ENCODE measurements at regions not wholly inside any gene's neighbourhood (a gene's known extent, or its start where the extent isn't known, plus 50 kb on each side); places are given as distances from the start of the nearest gene placed in this dataset.

DNA sequence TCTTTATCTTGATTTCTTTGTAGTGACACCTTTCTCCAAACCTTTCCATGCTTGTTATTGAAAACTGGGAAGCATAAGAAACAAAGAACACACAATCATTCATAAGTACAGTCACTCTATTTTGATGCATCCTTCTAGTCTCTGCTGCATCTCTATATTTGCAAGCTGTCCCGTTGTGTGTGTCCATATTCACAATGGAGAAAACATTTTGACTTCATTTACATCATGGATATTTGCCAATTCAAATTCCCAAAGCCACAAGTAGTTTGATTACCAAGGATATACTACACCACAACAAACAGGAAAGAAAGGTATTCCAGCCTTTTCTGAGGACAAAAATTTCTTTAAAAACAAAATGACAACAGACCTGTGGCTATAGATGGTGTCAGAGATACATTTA, 673.8 kb downstream of the STIM2 start:
- TF ChIP-seq, protein P1, sequence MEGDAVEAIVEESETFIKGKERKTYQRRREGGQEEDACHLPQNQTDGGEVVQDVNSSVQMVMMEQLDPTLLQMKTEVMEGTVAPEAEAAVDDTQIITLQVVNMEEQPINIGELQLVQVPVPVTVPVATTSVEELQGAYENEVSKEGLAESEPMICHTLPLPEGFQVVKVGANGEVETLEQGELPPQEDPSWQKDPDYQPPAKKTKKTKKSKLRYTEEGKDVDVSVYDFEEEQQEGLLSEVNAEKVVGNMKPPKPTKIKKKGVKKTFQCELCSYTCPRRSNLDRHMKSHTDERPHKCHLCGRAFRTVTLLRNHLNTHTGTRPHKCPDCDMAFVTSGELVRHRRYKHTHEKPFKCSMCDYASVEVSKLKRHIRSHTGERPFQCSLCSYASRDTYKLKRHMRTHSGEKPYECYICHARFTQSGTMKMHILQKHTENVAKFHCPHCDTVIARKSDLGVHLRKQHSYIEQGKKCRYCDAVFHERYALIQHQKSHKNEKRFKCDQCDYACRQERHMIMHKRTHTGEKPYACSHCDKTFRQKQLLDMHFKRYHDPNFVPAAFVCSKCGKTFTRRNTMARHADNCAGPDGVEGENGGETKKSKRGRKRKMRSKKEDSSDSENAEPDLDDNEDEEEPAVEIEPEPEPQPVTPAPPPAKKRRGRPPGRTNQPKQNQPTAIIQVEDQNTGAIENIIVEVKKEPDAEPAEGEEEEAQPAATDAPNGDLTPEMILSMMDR (IDR thresholded peaks at IDR 0.05; ENCODE audit: borderline replicate concordance, insufficient read depth, low read depth, low read length) = no peak
- no peak overlapping the region for H3K4me3 ChIP-seq (ENCODE audit: low read depth, low read length)

GRCh38 chr4:27568236-27568951, 707.8 kb downstream of the STIM2 start:
- TF ChIP-seq, protein P1 (IDR thresholded peaks at IDR 0.05; ENCODE audit: borderline replicate concordance, insufficient read depth, low read depth, low read length) = no peak
- H3K4me3 ChIP-seq (ENCODE audit: low read depth, low read length) = no peak overlapping the region

- H3K4me3 ChIP-seq (ENCODE audit: low read depth, low read length) = no peak overlapping the region
- TF ChIP-seq, protein P1 (IDR thresholded peaks at IDR 0.05; ENCODE audit: borderline replicate concordance, insufficient read depth, low read depth, low read length) = no peak
These were observed 708.3 kb downstream of the STIM2 start for GRCh38 chr4:27568952-27569319.

- no peak overlapping the region for H3K4me3 ChIP-seq (ENCODE audit: low read depth, low read length)
- TF ChIP-seq, protein P1 (IDR thresholded peaks at IDR 0.05; ENCODE audit: borderline replicate concordance, insufficient read depth, low read depth, low read length) = no peak
These were observed 714.1 kb downstream of the STIM2 start for GRCh38 chr4:27574743-27575142.

DNA sequence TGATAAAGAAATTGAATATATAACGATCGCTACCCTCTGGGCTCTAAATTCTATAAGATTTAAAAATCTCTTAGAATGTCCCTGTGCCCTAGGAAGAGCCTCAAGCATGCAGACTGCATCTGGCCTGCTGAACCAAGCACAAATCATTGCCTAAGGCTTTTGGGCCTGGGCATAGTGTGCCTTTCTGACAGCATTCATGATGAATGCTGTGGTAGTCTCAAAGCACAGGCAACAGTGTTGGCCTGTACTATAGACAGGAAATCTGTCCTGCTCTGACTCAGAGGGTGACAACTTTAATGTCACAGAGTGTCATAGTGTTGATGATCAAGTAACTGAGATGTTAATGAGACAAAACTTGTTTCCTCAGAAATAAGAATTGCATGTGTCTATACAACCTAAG, 717.3 kb downstream of the STIM2 start:
- H3K4me3 ChIP-seq (ENCODE audit: low read depth, low read length) = no peak overlapping the region
- TF ChIP-seq, protein P1 (IDR thresholded peaks at IDR 0.05; ENCODE audit: borderline replicate concordance, insufficient read depth, low read depth, low read length) = no peak

- TF ChIP-seq, protein P1 (IDR thresholded peaks at IDR 0.05; ENCODE audit: borderline replicate concordance, insufficient read depth, low read depth, low read length) = no peak
- H3K4me3 ChIP-seq (ENCODE audit: low read depth, low read length) = no peak overlapping the region
These were observed 732.1 kb downstream of the STIM2 start for GRCh38 chr4:27592738-27593137.

DNA sequence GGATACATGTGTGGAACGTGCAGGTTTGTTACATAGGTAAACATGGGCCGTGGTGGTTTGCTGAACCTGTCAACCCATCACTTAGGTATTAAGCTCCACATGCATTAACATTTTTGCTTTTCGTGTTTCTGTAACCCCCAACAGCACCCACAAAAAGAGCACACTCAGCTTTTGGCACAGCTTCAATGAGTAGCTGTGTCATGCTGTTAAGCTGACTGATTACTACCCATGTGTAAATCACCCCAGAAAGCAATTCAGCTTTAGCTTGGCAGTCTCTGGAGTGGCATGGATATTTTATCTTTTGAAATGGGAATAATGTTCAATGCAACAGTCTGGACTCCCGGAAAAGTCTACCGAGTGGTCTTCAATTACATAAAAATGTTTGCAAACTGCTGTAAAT, 734.3 kb downstream of the STIM2 start:
- no peak overlapping the region for H3K4me3 ChIP-seq (ENCODE audit: low read depth, low read length)
- TF ChIP-seq, protein P1 (IDR thresholded peaks at IDR 0.05; ENCODE audit: borderline replicate concordance, insufficient read depth, low read depth, low read length) = no peak
